GM21717 (cell line): ENCODE measurements at regions not wholly inside any gene's neighbourhood (a gene's known extent, or its start where the extent isn't known, plus 50 kb on each side); places are given as distances from the start of the nearest gene placed in this dataset.

Experiments
- ATAC-seq: cut with Tn5 transposase; IDR thresholded peaks from one replicate; pipeline ENCODE4 v1.9.1; 2021; ENCODE audit warnings: mild to moderate bottlenecking, moderate library complexity; ENCODE audit not compliant: unreplicated experiment

- no peak for ATAC-seq
Measured at GRCh38 chr9:129252937-129253802, 75.1 kb upstream of the IER5L start.

- ATAC-seq = no peak
Measured at GRCh38 chr9:129250786-129251185, 72.7 kb upstream of the IER5L start.

GRCh38 chr9:129247285-129248153 is 69.5 kb upstream of the IER5L start:
- no peak for ATAC-seq

GRCh38 chr9:129245276-129245675 is 67.2 kb upstream of the IER5L start:
- ATAC-seq = no peak

- ATAC-seq = no peak
Measured at GRCh38 chr9:129242971-129243561, 65.0 kb upstream of the IER5L start.

- no peak for ATAC-seq
Measured at GRCh38 chr9:129242191-129242941, 64.3 kb upstream of the IER5L start.

- ATAC-seq = no peak
Measured at GRCh38 chr9:129241725-129242124, 63.7 kb upstream of the IER5L start.

- ATAC-seq = no peak
Measured at GRCh38 chr9:129240581-129241211, 62.6 kb upstream of the IER5L start.

- ATAC-seq = no peak
Measured at GRCh38 chr9:129239946-129240490, 62.0 kb upstream of the IER5L start.

- ATAC-seq = no peak
Measured at GRCh38 chr9:129237803-129238202, 59.7 kb upstream of the IER5L start.

- no peak for ATAC-seq
Measured at GRCh38 chr9:129237164-129237611, 59.1 kb upstream of the IER5L start.

- ATAC-seq = no peak
Measured at GRCh38 chr9:129236441-129237145, 58.5 kb upstream of the IER5L start.

GRCh38 chr9:129235931-129236331 is 57.9 kb upstream of the IER5L start:
- no peak for ATAC-seq

- no peak for ATAC-seq
Measured at GRCh38 chr9:129235041-129235930, 57.2 kb upstream of the IER5L start.

- ATAC-seq = no peak
Measured at GRCh38 chr9:129234491-129234890, 56.4 kb upstream of the IER5L start.

- ATAC-seq = no peak
Measured at GRCh38 chr9:129232839-129233591, 55.0 kb upstream of the IER5L start.

- no peak for ATAC-seq
Measured at GRCh38 chr9:129231759-129232158, 53.7 kb upstream of the IER5L start.
